ENCODE measurements at regions not wholly inside any gene's neighbourhood (a gene's known extent, or its start where the extent isn't known, plus 50 kb on each side); places are given as distances from the start of the nearest gene placed in this dataset.

GRCh38 chr7:52091101-52091500, 774.5 kb upstream of the COBL start:
- DNase-seq (ENCODE audit: low read depth) = no peak
- TF ChIP-seq, protein P1, sequence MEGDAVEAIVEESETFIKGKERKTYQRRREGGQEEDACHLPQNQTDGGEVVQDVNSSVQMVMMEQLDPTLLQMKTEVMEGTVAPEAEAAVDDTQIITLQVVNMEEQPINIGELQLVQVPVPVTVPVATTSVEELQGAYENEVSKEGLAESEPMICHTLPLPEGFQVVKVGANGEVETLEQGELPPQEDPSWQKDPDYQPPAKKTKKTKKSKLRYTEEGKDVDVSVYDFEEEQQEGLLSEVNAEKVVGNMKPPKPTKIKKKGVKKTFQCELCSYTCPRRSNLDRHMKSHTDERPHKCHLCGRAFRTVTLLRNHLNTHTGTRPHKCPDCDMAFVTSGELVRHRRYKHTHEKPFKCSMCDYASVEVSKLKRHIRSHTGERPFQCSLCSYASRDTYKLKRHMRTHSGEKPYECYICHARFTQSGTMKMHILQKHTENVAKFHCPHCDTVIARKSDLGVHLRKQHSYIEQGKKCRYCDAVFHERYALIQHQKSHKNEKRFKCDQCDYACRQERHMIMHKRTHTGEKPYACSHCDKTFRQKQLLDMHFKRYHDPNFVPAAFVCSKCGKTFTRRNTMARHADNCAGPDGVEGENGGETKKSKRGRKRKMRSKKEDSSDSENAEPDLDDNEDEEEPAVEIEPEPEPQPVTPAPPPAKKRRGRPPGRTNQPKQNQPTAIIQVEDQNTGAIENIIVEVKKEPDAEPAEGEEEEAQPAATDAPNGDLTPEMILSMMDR (IDR thresholded peaks at IDR 0.05; ENCODE audit: insufficient read depth, low read length) = no peak
- no peak overlapping the region for H3K4me3 ChIP-seq (ENCODE audit: low read depth, low read length)

DNA sequence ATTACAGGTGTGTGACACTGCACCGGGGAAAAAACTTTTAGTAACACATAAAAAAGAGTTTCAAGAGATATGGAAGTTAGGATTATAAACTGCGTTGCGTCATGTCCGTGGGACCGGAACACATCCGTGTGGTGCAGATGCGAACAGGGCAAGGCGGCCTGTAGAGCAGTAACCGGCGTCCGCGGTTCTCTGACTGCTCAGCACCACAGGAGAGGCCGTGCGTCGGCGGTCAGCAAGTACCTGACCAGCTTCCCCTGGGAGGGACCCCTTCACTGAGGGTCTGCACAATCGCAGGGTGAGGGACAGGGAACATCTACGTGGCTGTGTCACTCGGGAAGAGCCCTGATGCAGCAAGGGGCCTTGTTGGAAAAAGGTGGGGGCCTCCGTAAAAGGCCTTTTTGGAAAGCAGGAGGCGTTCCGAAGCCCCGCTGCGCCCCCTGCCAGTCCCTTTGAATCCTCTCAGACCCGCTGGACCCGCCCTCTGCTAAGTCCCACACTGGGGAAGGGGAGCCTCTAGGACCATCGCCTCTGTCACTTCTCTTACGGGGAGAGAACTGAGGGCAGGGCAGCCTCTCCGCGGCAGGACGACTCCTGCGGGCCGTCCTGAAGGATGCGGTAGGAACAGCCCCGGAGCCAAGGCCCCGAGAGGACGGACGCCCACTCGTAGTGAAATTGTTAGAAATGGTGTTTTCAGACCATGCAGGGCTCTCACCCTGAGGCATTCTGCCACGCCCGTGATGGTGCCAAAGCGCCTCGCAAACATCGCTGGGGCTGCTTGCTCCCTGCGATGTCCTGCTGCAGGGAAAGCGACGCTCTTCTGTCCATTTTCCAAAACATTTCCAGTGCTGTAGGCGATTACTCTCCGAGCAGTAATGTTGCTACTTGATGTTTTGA, 771.6 kb upstream of the COBL start:
- no peak overlapping the region for H3K4me3 ChIP-seq (ENCODE audit: low read depth, low read length)
- no peak for DNase-seq (ENCODE audit: low read depth)
- TF ChIP-seq, protein P1 (IDR thresholded peaks at IDR 0.05; ENCODE audit: insufficient read depth, low read length) = no peak

DNA sequence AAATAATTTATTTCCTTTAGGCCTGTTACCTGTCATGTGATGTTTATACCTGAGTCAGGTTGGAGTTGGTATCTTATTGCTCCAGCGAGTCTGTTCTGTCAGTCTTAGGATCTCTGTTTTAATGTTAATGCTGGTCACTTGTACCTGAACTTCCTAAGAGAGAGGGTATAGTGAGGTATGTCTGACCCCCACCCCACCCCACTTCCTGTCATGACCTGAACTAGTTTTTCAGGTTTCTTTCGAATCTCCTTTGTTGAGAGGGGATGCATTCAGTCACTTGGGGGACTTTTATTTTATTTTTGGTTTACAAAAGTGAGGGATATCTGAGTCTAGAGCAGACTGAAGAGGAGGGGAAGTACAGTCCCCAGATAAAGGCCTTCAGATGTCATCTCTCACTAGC, 769.0 kb upstream of the COBL start:
- TF ChIP-seq, protein P1 (IDR thresholded peaks at IDR 0.05; ENCODE audit: insufficient read depth, low read length) = no peak
- H3K4me3 ChIP-seq (ENCODE audit: low read depth, low read length) = no peak overlapping the region
- no peak for DNase-seq (ENCODE audit: low read depth)

- DNase-seq (ENCODE audit: low read depth) = no peak
- TF ChIP-seq, protein P1 (IDR thresholded peaks at IDR 0.05; ENCODE audit: insufficient read depth, low read length) = no peak
- no peak overlapping the region for H3K4me3 ChIP-seq (ENCODE audit: low read depth, low read length)
Observed at GRCh38 chr7:52080493-52080892, 763.9 kb upstream of the COBL start.

DNA sequence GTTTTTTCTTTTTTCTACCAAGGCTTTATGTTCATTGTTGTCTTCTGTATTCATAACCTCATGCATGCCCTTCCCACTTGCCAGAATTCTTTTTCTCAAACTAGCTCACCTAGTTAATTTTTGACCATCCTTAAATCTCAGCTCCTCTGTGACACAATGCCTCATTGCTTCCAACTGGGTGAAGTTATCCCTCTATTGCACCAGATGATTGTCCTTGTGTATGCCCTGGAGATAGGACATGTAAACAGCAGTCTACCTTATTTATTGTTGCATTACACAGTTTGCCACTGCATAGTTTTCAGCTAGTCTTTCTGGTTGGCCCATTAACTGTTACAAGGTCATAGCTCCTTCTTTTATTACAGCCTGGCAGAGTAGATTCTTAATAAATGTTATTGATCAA, 763.1 kb upstream of the COBL start:
- TF ChIP-seq, protein P1 (IDR thresholded peaks at IDR 0.05; ENCODE audit: insufficient read depth, low read length) = no peak
- no peak overlapping the region for H3K4me3 ChIP-seq (ENCODE audit: low read depth, low read length)
- DNase-seq (ENCODE audit: low read depth) = no peak

DNA sequence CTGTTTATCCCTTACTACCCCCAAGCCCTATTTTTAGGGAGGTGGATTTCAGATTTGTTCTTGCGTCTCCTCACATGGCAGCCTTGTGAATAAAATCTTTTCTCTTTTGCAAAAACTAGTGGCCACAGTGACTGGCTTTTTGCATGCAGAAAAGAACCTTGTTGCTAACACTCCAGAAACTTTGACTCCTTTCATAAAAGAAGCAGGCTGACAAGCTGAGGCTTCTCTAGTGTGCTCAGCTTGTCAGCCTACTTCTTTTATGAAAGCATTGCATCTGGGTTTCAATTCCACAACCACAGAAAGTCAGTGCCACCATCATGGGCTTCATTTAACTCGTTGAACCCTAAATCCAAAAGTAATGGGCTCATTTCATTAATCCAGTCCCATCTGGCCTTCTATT, 761.0 kb upstream of the COBL start:
- TF ChIP-seq, protein P1 (IDR thresholded peaks at IDR 0.05; ENCODE audit: insufficient read depth, low read length) = no peak
- DNase-seq (ENCODE audit: low read depth) = no peak
- no peak overlapping the region for H3K4me3 ChIP-seq (ENCODE audit: low read depth, low read length)

Data from fibroblast of the aortic adventitia (primary cell).